ENCODE measurements at regions not wholly inside any gene's neighbourhood (a gene's known extent, or its start where the extent isn't known, plus 50 kb on each side); places are given as distances from the start of the nearest gene placed in this dataset.

- Histone ChIP-seq H3K4me1 (no peaks in the 10 kb centered on the region), H3K27me3 (peaks cover 10% of the 10 kb centered on the region), H3K9me3 (peaks cover 0 to 31% (median 0%) of the 10 kb centered on the region in 3 donors), H3K36me3 (no peaks in the 10 kb centered on the region), H3K27ac (no peak overlapping the region), H3K4me3 (no peak overlapping the region)
- no peak for ATAC-seq
- TF ChIP-seq POLR2A (IDR thresholded peaks at IDR 0.05) = no peak
- no peak for TF ChIP-seq EP300 (IDR thresholded peaks at IDR 0.05)
- no peak for TF ChIP-seq POLR2AphosphoS5 (IDR thresholded peaks at IDR 0.05)
- no peak for TF ChIP-seq CTCF (IDR thresholded peaks at IDR 0.05)
- 34 to 55% methylated on average over 3 of the region's 3 CpGs for WGBS, 2 donors (ENCODE audit: low coverage in 1 of 2)
Observed at GRCh38 chr11:116631201-116631600, 141.6 kb downstream of the BUD13 start.

GRCh38 chr11:116618461-116618860 is 154.3 kb downstream of the BUD13 start:
- H3K4me3 ChIP-seq = no peak overlapping the region
- peaks cover 7% of the 10 kb centered on the region for H3K27me3 ChIP-seq
- WGBS, 2 donors (ENCODE audit: low coverage in 1 of 2) = 67 to 88% methylated on average over 1 of the region's 1 CpG
- H3K9me3 ChIP-seq = peaks cover 0 to 10% (median 0%) of the 10 kb centered on the region in 3 donors
- no peak overlapping the region for H3K27ac ChIP-seq
- H3K4me1 ChIP-seq = no peaks in the 10 kb centered on the region
- ATAC-seq = no peak
- TF ChIP-seq EP300 (IDR thresholded peaks at IDR 0.05) = no peak
- TF ChIP-seq CTCF (IDR thresholded peaks at IDR 0.05) = no peak
- TF ChIP-seq POLR2AphosphoS5 (IDR thresholded peaks at IDR 0.05) = no peak
- TF ChIP-seq POLR2A (IDR thresholded peaks at IDR 0.05) = no peak
- no peaks in the 10 kb centered on the region for H3K36me3 ChIP-seq

GRCh38 chr11:116615211-116615865 is 157.4 kb downstream of the BUD13 start:
- TF ChIP-seq CTCF (IDR thresholded peaks at IDR 0.05) = no peak
- no peak for TF ChIP-seq POLR2A (IDR thresholded peaks at IDR 0.05)
- no peak for TF ChIP-seq POLR2AphosphoS5 (IDR thresholded peaks at IDR 0.05)
- TF ChIP-seq EP300 (IDR thresholded peaks at IDR 0.05) = no peak
- H3K27me3 ChIP-seq = peaks cover 23% of the 10 kb centered on the region
- H3K36me3 ChIP-seq = no peaks in the 10 kb centered on the region
- no peak overlapping the region for H3K27ac ChIP-seq
- no peak overlapping the region for H3K4me3 ChIP-seq
- WGBS, 2 donors (ENCODE audit: low coverage in 1 of 2) = 20 to 56% methylated on average over 1 to 5 of the region's 7 CpGs
- H3K4me1 ChIP-seq = no peaks in the 10 kb centered on the region
- no peak for ATAC-seq
- peaks cover 0 to 10% (median 0%) of the 10 kb centered on the region in 3 donors for H3K9me3 ChIP-seq

- H3K4me1 ChIP-seq = no peaks in the 10 kb centered on the region
Observed at GRCh38 chr11:116614306-116615210, 158.2 kb downstream of the BUD13 start.

More at GRCh38 chr11:116614306-116615210, 158.2 kb downstream of the BUD13 start:
- WGBS, 2 donors (ENCODE audit: low coverage in 1 of 2) = 70% methylated on average over 2 to 4 of the region's 11 CpGs
- H3K27me3 ChIP-seq = peaks cover 30% of the 10 kb centered on the region
- no peak for ATAC-seq
- no peaks in the 10 kb centered on the region for H3K36me3 ChIP-seq
- H3K4me3 ChIP-seq = no peak overlapping the region
- no peak overlapping the region for H3K27ac ChIP-seq
- TF ChIP-seq EP300 (IDR thresholded peaks at IDR 0.05) (no peak), POLR2AphosphoS5 (IDR thresholded peaks at IDR 0.05) (no peak), CTCF (IDR thresholded peaks at IDR 0.05) (no peak)
- H3K9me3 ChIP-seq = peaks cover 0 to 9% (median 0%) of the 10 kb centered on the region in 3 donors

Data from gastroesophageal sphincter (tissue), 4 donors.